WI38 (cell line): ENCODE measurements at regions not wholly inside any gene's neighbourhood (a gene's known extent, or its start where the extent isn't known, plus 50 kb on each side); places are given as distances from the start of the nearest gene placed in this dataset.
"Not testable (repeated sequence)": the region's sequence is repeated elsewhere in the genome, so short reads cannot be mapped to it uniquely, and the experiment has no call there.

Source experiments
- H3K4me3 ChIP-seq: 2 replicates; pipeline ENCODE4 v1.5.1; 2011; ENCODE audit warnings: low read depth, mild to moderate bottlenecking, control low read depth, low read length
- CTCF ChIP-seq: IDR thresholded peaks from 2 replicates; pipeline ENCODE4 v1.5.1; 2012; ENCODE audit warnings: low read depth, mild to moderate bottlenecking, control low read depth, low read length

GRCh38 chr3:109864452-109864851, 527.1 kb upstream of the DPPA4 start:
- no peak for TF ChIP-seq CTCF
- H3K4me3 ChIP-seq = no peak overlapping the region

- H3K4me3 ChIP-seq = no peak overlapping the region
- TF ChIP-seq CTCF = no peak
These were observed 532.2 kb upstream of the DPPA4 start for GRCh38 chr3:109869586-109869985.

GRCh38 chr3:109874896-109875708, 537.8 kb upstream of the DPPA4 start:
- no peak for TF ChIP-seq CTCF
- no peak overlapping the region for H3K4me3 ChIP-seq

GRCh38 chr3:109877616-109878015, 540.3 kb upstream of the DPPA4 start:
- H3K4me3 ChIP-seq = not testable (repeated sequence)

- no peak for TF ChIP-seq CTCF
- no peak overlapping the region for H3K4me3 ChIP-seq
These were observed 544.8 kb upstream of the DPPA4 start for GRCh38 chr3:109882144-109882543.

- no peak for TF ChIP-seq CTCF
- H3K4me3 ChIP-seq = no peak overlapping the region
These were observed 549.9 kb upstream of the DPPA4 start for GRCh38 chr3:109887293-109887692.

GRCh38 chr3:109888026-109888425, 550.7 kb upstream of the DPPA4 start:
- no peak for TF ChIP-seq CTCF

GRCh38 chr3:109897734-109898133, 560.4 kb upstream of the DPPA4 start:
- TF ChIP-seq CTCF = no peak
- no peak overlapping the region for H3K4me3 ChIP-seq

More at GRCh38 chr3:109888026-109888425, 550.7 kb upstream of the DPPA4 start:
- no peak overlapping the region for H3K4me3 ChIP-seq
